ENCODE measurements at regions not wholly inside any gene's neighbourhood (a gene's known extent, or its start where the extent isn't known, plus 50 kb on each side); places are given as distances from the start of the nearest gene placed in this dataset.

DNA sequence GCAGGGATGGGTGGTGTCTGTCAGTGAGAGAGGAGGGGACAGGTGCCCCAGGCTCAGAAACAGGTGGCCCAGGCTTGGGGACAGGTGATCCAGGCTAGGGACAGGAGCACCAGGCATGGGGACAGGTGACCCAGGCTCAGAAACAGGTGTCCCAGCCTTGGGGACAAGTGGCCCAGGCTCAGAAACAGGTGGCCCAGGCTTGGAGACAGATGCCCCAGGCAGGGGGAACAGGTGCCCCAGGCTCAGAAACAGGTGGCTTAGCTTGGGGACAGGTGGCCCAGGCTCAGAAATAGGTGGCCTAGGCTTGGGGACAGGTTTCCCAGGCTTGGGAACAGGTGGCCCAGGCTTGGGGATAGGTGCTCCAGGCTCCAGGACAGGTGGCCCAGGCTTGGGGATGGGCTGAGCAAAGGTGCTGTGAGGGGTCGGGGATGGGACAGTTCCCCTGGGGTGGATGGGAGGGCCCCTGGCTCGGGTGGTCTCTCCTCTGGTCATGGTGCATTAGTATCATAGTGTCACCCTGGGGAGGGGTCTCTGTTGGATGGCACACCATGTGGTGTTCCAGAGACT is 87.7 kb upstream of the C1orf174 start:
- no peaks in the 10 kb centered on the region for H3K36me3 ChIP-seq (ENCODE audit: control insufficient read depth, insufficient read depth, low read length)
- H2AFZ ChIP-seq: no peak overlapping the region
- no peak overlapping the region for H3K4me2 ChIP-seq (ENCODE audit: low read length)
- TF ChIP-seq, protein P1, sequence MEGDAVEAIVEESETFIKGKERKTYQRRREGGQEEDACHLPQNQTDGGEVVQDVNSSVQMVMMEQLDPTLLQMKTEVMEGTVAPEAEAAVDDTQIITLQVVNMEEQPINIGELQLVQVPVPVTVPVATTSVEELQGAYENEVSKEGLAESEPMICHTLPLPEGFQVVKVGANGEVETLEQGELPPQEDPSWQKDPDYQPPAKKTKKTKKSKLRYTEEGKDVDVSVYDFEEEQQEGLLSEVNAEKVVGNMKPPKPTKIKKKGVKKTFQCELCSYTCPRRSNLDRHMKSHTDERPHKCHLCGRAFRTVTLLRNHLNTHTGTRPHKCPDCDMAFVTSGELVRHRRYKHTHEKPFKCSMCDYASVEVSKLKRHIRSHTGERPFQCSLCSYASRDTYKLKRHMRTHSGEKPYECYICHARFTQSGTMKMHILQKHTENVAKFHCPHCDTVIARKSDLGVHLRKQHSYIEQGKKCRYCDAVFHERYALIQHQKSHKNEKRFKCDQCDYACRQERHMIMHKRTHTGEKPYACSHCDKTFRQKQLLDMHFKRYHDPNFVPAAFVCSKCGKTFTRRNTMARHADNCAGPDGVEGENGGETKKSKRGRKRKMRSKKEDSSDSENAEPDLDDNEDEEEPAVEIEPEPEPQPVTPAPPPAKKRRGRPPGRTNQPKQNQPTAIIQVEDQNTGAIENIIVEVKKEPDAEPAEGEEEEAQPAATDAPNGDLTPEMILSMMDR (IDR thresholded peaks at IDR 0.05): no peak
- H3K27me3 ChIP-seq (ENCODE audit: control insufficient read depth, insufficient read depth, low read length): no peaks in the 10 kb centered on the region
- H3K9me3 ChIP-seq (ENCODE audit: control insufficient read depth, low read length): no peaks in the 10 kb centered on the region
- H3K79me2 ChIP-seq: no peaks in the 10 kb centered on the region
- H3K4me1 ChIP-seq: no peaks in the 10 kb centered on the region
- H3K4me3 ChIP-seq (ENCODE audit: low read depth, low read length): no peak overlapping the region
- H3K27ac ChIP-seq: no peak overlapping the region
- no peak overlapping the region for H3K9ac ChIP-seq

DNA sequence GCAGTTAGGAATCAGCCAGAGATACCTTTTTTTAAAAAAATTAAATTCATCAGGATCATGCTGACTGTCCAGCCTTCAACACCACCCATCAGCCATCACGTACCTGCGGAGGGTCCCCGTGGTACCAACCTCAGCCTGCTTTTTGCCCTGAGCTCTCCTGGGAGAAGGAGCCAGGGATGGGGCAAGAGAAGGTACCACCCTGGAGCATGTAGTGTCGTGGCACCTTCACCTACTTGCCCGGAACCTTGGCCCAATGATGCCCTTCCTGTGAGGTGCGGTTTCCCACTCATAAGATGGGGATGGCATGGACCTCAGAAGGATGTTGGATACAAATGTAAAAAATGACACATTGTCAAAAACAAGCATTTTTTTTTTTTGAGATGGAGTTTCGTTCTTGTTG is 88.4 kb upstream of the C1orf174 start:
- no peaks in the 10 kb centered on the region for H3K79me2 ChIP-seq
- H2AFZ ChIP-seq: no peak overlapping the region
- no peak overlapping the region for H3K27ac ChIP-seq
- no peaks in the 10 kb centered on the region for H3K9me3 ChIP-seq (ENCODE audit: control insufficient read depth, low read length)
- TF ChIP-seq, protein P1 (IDR thresholded peaks at IDR 0.05): no peak
- no peaks in the 10 kb centered on the region for H3K36me3 ChIP-seq (ENCODE audit: control insufficient read depth, insufficient read depth, low read length)
- H3K4me3 ChIP-seq (ENCODE audit: low read depth, low read length): no peak overlapping the region
- H3K27me3 ChIP-seq (ENCODE audit: control insufficient read depth, insufficient read depth, low read length): no peaks in the 10 kb centered on the region
- no peaks in the 10 kb centered on the region for H3K4me1 ChIP-seq
- no peak overlapping the region for H3K4me2 ChIP-seq (ENCODE audit: low read length)
- H3K9ac ChIP-seq: no peak overlapping the region

DNA sequence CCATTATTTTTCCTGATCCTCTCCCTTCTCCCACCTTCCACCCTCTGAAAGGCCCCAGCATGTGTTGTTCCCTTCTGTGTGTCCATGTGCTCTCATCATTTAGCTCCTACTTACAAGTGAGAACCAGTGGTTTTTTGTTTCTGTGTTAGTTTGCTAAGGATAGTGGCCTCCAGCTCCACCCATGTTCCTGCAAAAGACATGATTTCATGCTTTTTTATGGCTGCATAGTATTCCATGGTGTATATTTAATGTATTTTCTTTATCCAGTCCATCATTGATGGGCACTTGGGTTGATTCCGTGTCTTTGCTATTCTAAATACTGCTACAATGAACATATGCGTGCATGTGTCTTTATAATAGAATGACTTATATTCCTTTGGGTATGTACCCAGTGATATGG is 89.4 kb upstream of the C1orf174 start:
- no peak overlapping the region for H3K4me2 ChIP-seq (ENCODE audit: low read length)
- TF ChIP-seq, protein P1 (IDR thresholded peaks at IDR 0.05): no peak
- H3K4me3 ChIP-seq (ENCODE audit: low read depth, low read length): no peak overlapping the region
- H3K9me3 ChIP-seq (ENCODE audit: control insufficient read depth, low read length): no peaks in the 10 kb centered on the region
- no peaks in the 10 kb centered on the region for H3K27me3 ChIP-seq (ENCODE audit: control insufficient read depth, insufficient read depth, low read length)
- no peaks in the 10 kb centered on the region for H3K4me1 ChIP-seq
- H2AFZ ChIP-seq: no peak overlapping the region
- H3K79me2 ChIP-seq: no peaks in the 10 kb centered on the region
- H3K36me3 ChIP-seq (ENCODE audit: control insufficient read depth, insufficient read depth, low read length): no peaks in the 10 kb centered on the region
- H3K27ac ChIP-seq: no peak overlapping the region
- no peak overlapping the region for H3K9ac ChIP-seq

DNA sequence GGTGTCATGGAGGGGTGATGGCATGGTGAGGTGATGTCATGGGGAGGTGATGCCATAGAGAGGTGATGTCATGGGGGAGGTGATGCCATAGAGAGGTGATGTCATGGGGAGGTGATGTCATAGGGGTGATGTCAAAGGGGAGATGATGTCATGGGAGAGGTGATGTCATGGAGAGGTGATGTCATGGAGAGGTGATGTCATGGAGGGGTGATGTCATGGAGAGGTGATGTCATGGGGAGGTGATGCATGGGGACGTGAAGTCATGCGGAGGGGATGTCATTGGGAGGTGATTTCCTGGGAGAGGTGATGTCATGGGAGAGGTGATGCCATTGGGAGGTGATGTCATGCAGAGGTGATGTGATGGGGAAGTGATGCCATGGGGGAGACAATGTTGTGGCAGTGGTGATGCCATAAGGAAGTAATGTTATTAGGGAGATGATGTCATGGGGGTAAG is 92.1 kb upstream of the C1orf174 start:
- Histone ChIP-seq H3K4me1 (no peaks in the 10 kb centered on the region), H2AFZ (no peak overlapping the region)

DNA sequence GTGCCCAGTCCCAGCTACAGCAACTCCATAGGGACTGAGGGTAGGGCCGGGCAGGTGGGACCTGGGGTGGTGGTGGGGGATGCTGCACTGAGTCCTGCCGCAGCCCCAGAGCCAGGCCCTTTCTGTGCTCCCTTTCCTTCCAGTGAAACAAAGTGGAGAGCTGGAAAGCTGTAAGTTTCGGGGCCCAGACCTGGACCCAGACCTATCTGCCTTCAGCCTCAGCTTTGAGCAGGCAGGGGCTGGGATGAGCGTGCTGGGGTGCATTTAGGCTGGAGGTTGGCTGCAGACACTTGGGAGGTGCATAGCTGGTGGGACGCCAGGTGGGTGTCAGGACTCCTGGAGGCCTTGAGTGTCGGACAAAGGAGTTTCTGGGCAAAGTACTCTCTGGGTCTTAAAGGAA is 92.7 kb upstream of the C1orf174 start:
- Histone ChIP-seq H3K4me1 (no peaks in the 10 kb centered on the region), H3K4me3 (ENCODE audit: low read depth, low read length) (no peak overlapping the region), H3K27ac (no peak overlapping the region), H3K27me3 (ENCODE audit: control insufficient read depth, insufficient read depth, low read length) (no peaks in the 10 kb centered on the region), H3K4me2 (ENCODE audit: low read length) (no peak overlapping the region), H2AFZ (no peak overlapping the region), H3K36me3 (ENCODE audit: control insufficient read depth, insufficient read depth, low read length) (no peaks in the 10 kb centered on the region), H3K9ac (no peak overlapping the region), H3K79me2 (no peaks in the 10 kb centered on the region), H3K9me3 (ENCODE audit: control insufficient read depth, low read length) (no peaks in the 10 kb centered on the region)
- TF ChIP-seq, protein P1 (IDR thresholded peaks at IDR 0.05): no peak

More for the DNA sequence above, 92.1 kb upstream of the C1orf174 start:
- H3K4me2 ChIP-seq (ENCODE audit: low read length): no peak overlapping the region
- TF ChIP-seq, protein P1 (IDR thresholded peaks at IDR 0.05): no peak
- H3K9ac ChIP-seq: no peak overlapping the region
- H3K9me3 ChIP-seq (ENCODE audit: control insufficient read depth, low read length): no peaks in the 10 kb centered on the region
- no peak overlapping the region for H3K4me3 ChIP-seq (ENCODE audit: low read depth, low read length)
- H3K27me3 ChIP-seq (ENCODE audit: control insufficient read depth, insufficient read depth, low read length): no peaks in the 10 kb centered on the region
- H3K79me2 ChIP-seq: no peaks in the 10 kb centered on the region
- H3K36me3 ChIP-seq (ENCODE audit: control insufficient read depth, insufficient read depth, low read length): no peaks in the 10 kb centered on the region
- H3K27ac ChIP-seq: no peak overlapping the region

Measured in parathyroid adenoma (tissue), 2 donors.